M059J (cell line): ENCODE measurements at regions not wholly inside any gene's neighbourhood (a gene's known extent, or its start where the extent isn't known, plus 50 kb on each side); places are given as distances from the start of the nearest gene placed in this dataset.
"Not testable (repeated sequence)": the region's sequence is repeated elsewhere in the genome, so short reads cannot be mapped to it uniquely, and the experiment has no call there.

ENCODE experiments used
- DNase-seq: peaks from one replicate; pipeline ENCODE4 v3.0.0-alpha.2; 2012; ENCODE audit warnings: low read depth

- DNase-seq = no peak
These were observed 1345.5 kb downstream of the TECRL start for GRCh38 chr4:63063760-63064159.

- not testable (repeated sequence) for DNase-seq
These were observed 1346.4 kb downstream of the TECRL start for GRCh38 chr4:63062891-63063290.

GRCh38 chr4:63049726-63050125 lies 1359.5 kb downstream of the TECRL start:
- DNase-seq = no peak

- no peak for DNase-seq
These were observed 1360.0 kb downstream of the TECRL start for GRCh38 chr4:63049278-63049677.

GRCh38 chr4:63036159-63036866 lies 1372.9 kb downstream of the TECRL start:
- no peak for DNase-seq

GRCh38 chr4:63029380-63029779 lies 1379.9 kb downstream of the TECRL start:
- DNase-seq = no peak

- DNase-seq = no peak
These were observed 1388.6 kb downstream of the TECRL start for GRCh38 chr4:63020661-63021060.

- no peak for DNase-seq
These were observed 1392.0 kb downstream of the TECRL start for GRCh38 chr4:63017300-63017699.

- DNase-seq = no peak
These were observed 1438.4 kb downstream of the TECRL start for GRCh38 chr4:62970846-62971245.

- DNase-seq = no peak
These were observed 1448.8 kb downstream of the TECRL start for GRCh38 chr4:62960415-62960814.

GRCh38 chr4:62953752-62954151 lies 1455.5 kb downstream of the TECRL start:
- DNase-seq = no peak

- DNase-seq = no peak
These were observed 1456.9 kb downstream of the TECRL start for GRCh38 chr4:62952366-62952765.

GRCh38 chr4:62948108-62948507 lies 1461.1 kb downstream of the TECRL start:
- DNase-seq = no peak

GRCh38 chr4:62940229-62940628 lies 1469.0 kb downstream of the TECRL start:
- DNase-seq = no peak

GRCh38 chr4:62930884-62931283 lies 1478.4 kb downstream of the TECRL start:
- DNase-seq = no peak

- no peak for DNase-seq
These were observed 1480.8 kb downstream of the TECRL start for GRCh38 chr4:62928483-62928882.

- no peak for DNase-seq
These were observed 1481.7 kb downstream of the TECRL start for GRCh38 chr4:62927574-62927973.

GRCh38 chr4:62923783-62924182 lies 1485.5 kb downstream of the TECRL start:
- no peak for DNase-seq

GRCh38 chr4:62917649-62918048 lies 1491.6 kb downstream of the TECRL start:
- DNase-seq = no peak

- DNase-seq = no peak
These were observed 1494.5 kb downstream of the TECRL start for GRCh38 chr4:62914758-62915157.

- no peak for DNase-seq
These were observed 1496.2 kb downstream of the TECRL start for GRCh38 chr4:62913065-62913464.

GRCh38 chr4:62912531-62912930 lies 1496.7 kb downstream of the TECRL start:
- no peak for DNase-seq

GRCh38 chr4:62909238-62909637 lies 1500.0 kb downstream of the TECRL start:
- DNase-seq = no peak

- no peak for DNase-seq
These were observed 1508.1 kb downstream of the TECRL start for GRCh38 chr4:62901101-62901500.
